Neural progenitor cell (in vitro differentiated cells): ENCODE measurements at regions not wholly inside any gene's neighbourhood (a gene's known extent, or its start where the extent isn't known, plus 50 kb on each side); places are given as distances from the start of the nearest gene placed in this dataset.

Experiments used
- DNase-seq: peaks from one replicate; pipeline ENCODE4 v3.0.0-alpha.2; 2016; ENCODE audit warnings: low spot score
- H2AFZ ChIP-seq: fragments of 200-600 bp; sonication (generic); replicated peaks from 2 replicates; pipeline ENCODE4 v1.6.1; 2016; ENCODE audit warnings: antibody characterized with exemption
- H3F3A ChIP-seq: fragments of 200-600 bp; sonication (generic); 2 replicates; pipeline ENCODE4 v1.6.1; 2016; ENCODE audit warnings: antibody characterized with exemption, low read depth
- H3K27ac ChIP-seq: fragments of 200-600 bp; sonication (generic); 2 replicates; pipeline ENCODE4 v1.5.1; 2016; ENCODE audit warnings: mild to moderate bottlenecking
- H3K27me3 ChIP-seq: fragments of 200-600 bp; sonication (generic); 2 replicates; pipeline ENCODE4 v1.6.1; 2016; ENCODE audit warnings: mild to moderate bottlenecking, moderate library complexity
- H3K36me3 ChIP-seq: fragments of 200-600 bp; sonication (generic); 2 replicates; pipeline ENCODE4 v1.5.1; 2016
- H3K4me1 ChIP-seq: fragments of 200-600 bp; sonication (generic); 2 replicates; pipeline ENCODE4 v1.6.1; 2016; ENCODE audit warnings: mixed run types
- H3K4me2 ChIP-seq: fragments of 200-600 bp; sonication (generic); 2 replicates; pipeline ENCODE4 v1.6.1; 2016
- H3K4me3 ChIP-seq: fragments of 200-600 bp; sonication (generic); 2 replicates; pipeline ENCODE4 v1.5.1; 2016
- H3K79me2 ChIP-seq: fragments of 200-600 bp; sonication (generic); 2 replicates; pipeline ENCODE4 v1.6.1; 2016; ENCODE audit warnings: low read depth
- H3K9ac ChIP-seq: fragments of 200-600 bp; sonication (generic); 2 replicates; pipeline ENCODE4 v1.6.1; 2016
- H3K9me3 ChIP-seq: fragments of 200-600 bp; sonication (generic); 2 replicates; pipeline ENCODE4 v1.5.1; 2016; ENCODE audit warnings: low read depth
- H4K20me1 ChIP-seq: fragments of 200-600 bp; sonication (generic); 2 replicates; pipeline ENCODE4 v1.6.1; 2016; ENCODE audit warnings: low read depth
- H3K27ac Mint-ChIP-seq: 3 replicates; pipeline ENCODE4 v1.8.0; 2021; ENCODE audit warnings: mixed read lengths
- H3K27me3 Mint-ChIP-seq: 2 replicates; pipeline ENCODE4 v1.8.0; 2022; ENCODE audit warnings: low read depth, mild to moderate bottlenecking, inconsistent platforms, moderate library complexity, mixed read lengths; ENCODE audit not compliant: insufficient read depth
- H3K36me3 Mint-ChIP-seq: 3 replicates; pipeline ENCODE4 v1.8.0; 2021; ENCODE audit warnings: mixed read lengths
- H3K4me1 Mint-ChIP-seq: 3 replicates; pipeline ENCODE4 v1.8.0; 2021; ENCODE audit warnings: mixed read lengths
- H3K4me3 Mint-ChIP-seq: 3 replicates; pipeline ENCODE4 v1.8.0; 2021; ENCODE audit warnings: mild to moderate bottlenecking, moderate library complexity, mixed read lengths
- H3K9me3 Mint-ChIP-seq: 3 replicates; pipeline ENCODE4 v1.8.0; 2020; ENCODE audit warnings: mixed read lengths
- CTCF ChIP-seq: fragments of 200-600 bp; sonication (generic); IDR thresholded peaks from 2 replicates; pipeline ENCODE4 v1.5.1; 2017; ENCODE audit warnings: antibody characterized with exemption, mild to moderate bottlenecking
- EZH2 ChIP-seq: fragments of 200-600 bp; sonication (generic); IDR thresholded peaks from 2 replicates; pipeline ENCODE4 v1.6.1; 2017; ENCODE audit warnings: antibody characterized with exemption, mild to moderate bottlenecking, moderate library complexity
- EZH2phosphoT487 ChIP-seq: fragments of 200-600 bp; sonication (generic); IDR thresholded peaks from 2 replicates; pipeline ENCODE4 v1.6.1; 2017; ENCODE audit warnings: antibody characterized with exemption

DNA sequence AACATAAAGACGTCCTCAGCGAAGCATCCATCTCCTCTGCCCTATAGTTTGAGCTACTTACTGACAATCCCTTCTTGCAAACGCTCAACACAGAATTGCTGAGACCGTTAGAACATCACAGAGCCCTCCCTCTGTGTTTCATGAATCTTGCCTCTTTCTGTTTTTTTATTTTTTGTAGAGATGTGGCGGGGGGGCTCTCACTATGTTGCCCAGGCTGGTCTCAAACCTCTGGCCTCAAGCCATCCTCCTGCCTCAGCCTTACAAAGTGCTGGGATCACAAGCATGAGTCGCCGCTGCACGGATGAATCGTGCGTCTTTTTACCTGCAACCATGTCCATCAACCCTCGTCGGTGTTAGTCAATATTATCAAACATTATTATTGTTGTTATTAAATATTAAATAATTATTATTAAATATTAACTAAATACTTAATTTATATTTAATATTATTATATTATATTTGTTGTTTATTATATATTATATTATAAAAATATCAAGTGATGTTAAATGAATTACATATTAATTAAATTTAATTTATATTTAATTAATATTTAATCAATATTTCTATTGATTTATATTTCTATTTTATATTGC is 200.7 kb downstream of the CRLF2 start:
- no peak overlapping the region for H3K4me3 ChIP-seq
- H3K9me3 Mint-ChIP-seq: no peaks in the 10 kb centered on the region
- no peaks in the 10 kb centered on the region for H3K4me1 ChIP-seq
- H3K9ac ChIP-seq: no peak overlapping the region
- H3K4me1 Mint-ChIP-seq: peaks cover 18% of the 10 kb centered on the region
- H2AFZ ChIP-seq: no peak overlapping the region
- DNase-seq: no peak
- H3K4me2 ChIP-seq: no peak overlapping the region
- H3K9me3 ChIP-seq: no peaks in the 10 kb centered on the region
- no peaks in the 10 kb centered on the region for H3K36me3 ChIP-seq
- no peak overlapping the region for H3K27ac ChIP-seq
- no peaks in the 10 kb centered on the region for H4K20me1 ChIP-seq
- H3K79me2 ChIP-seq: no peaks in the 10 kb centered on the region
- no peaks in the 10 kb centered on the region for H3K36me3 Mint-ChIP-seq
- H3F3A ChIP-seq: no peaks in the 10 kb centered on the region
- H3K4me3 Mint-ChIP-seq: no peak overlapping the region
- H3K27me3 Mint-ChIP-seq: peaks cover 7% of the 10 kb centered on the region
- H3K27ac Mint-ChIP-seq: peak overlapping the region; percentile 58
- TF ChIP-seq EZH2phosphoT487 (no peak), EZH2 (no peak), CTCF (no peak)
- H3K27me3 ChIP-seq: no peaks in the 10 kb centered on the region

DNA sequence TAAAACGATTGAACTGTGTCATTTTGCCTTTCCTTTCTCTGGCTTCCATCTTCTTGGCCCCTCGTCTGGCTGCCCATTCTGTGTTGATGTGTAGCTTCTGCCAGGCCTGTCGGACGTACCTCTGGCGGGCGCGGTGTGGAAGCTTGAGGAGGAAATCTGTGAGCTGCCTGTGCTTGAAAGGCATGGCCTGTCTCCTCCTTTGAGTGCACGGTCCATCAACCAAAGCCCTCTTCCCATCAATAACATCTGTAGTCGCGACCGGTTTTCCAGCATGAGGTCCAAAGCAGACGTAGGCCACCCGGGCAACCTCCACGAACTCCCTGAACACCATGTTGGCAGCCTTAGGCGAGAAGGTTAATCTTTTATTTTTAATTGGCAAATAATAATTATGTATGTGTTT is 202.7 kb downstream of the CRLF2 start:
- Histone ChIP-seq H3K4me3 (no peak overlapping the region), H3K27me3 (no peaks in the 10 kb centered on the region), H4K20me1 (no peaks in the 10 kb centered on the region), H3F3A (no peaks in the 10 kb centered on the region), H3K79me2 (no peaks in the 10 kb centered on the region), H2AFZ (no peak overlapping the region), H3K27ac (no peak overlapping the region), H3K9ac (no peak overlapping the region), H3K4me2 (no peak overlapping the region), H3K36me3 (no peaks in the 10 kb centered on the region), H3K4me1 (no peaks in the 10 kb centered on the region), H3K9me3 (no peaks in the 10 kb centered on the region)
- peaks cover 18% of the 10 kb centered on the region for H3K4me1 Mint-ChIP-seq
- no peak overlapping the region for H3K4me3 Mint-ChIP-seq
- no peak for DNase-seq
- peaks cover 9% of the 10 kb centered on the region for H3K27me3 Mint-ChIP-seq
- H3K9me3 Mint-ChIP-seq: no peaks in the 10 kb centered on the region
- no peaks in the 10 kb centered on the region for H3K36me3 Mint-ChIP-seq
- H3K27ac Mint-ChIP-seq: no peak overlapping the region
- TF ChIP-seq CTCF (no peak), EZH2phosphoT487 (no peak), EZH2 (no peak)

GRCh38 chrX:1006156-1006730 is 206.2 kb downstream of the CRLF2 start:
- Histone ChIP-seq H3K27ac (no peak overlapping the region), H3K79me2 (no peaks in the 10 kb centered on the region), H3K4me3 (no peak overlapping the region), H3K9ac (no peak overlapping the region), H2AFZ (no peak overlapping the region), H3K4me1 (no peaks in the 10 kb centered on the region), H4K20me1 (no peaks in the 10 kb centered on the region), H3K9me3 (no peaks in the 10 kb centered on the region), H3K4me2 (no peak overlapping the region), H3K36me3 (no peaks in the 10 kb centered on the region), H3F3A (no peaks in the 10 kb centered on the region), H3K27me3 (no peaks in the 10 kb centered on the region)
- H3K4me3 Mint-ChIP-seq: no peak overlapping the region
- no peak for DNase-seq
- H3K27me3 Mint-ChIP-seq: peaks cover 10% of the 10 kb centered on the region
- H3K9me3 Mint-ChIP-seq: no peaks in the 10 kb centered on the region
- peaks cover 16% of the 10 kb centered on the region for H3K4me1 Mint-ChIP-seq
- no peak overlapping the region for H3K27ac Mint-ChIP-seq
- TF ChIP-seq EZH2: no peak
- no peak for TF ChIP-seq CTCF
- no peak for TF ChIP-seq EZH2phosphoT487
- no peaks in the 10 kb centered on the region for H3K36me3 Mint-ChIP-seq
